CD4-positive, alpha-beta T cell treated with Interleukin-6 for 4 hours (primary cell): ENCODE measurements at regions not wholly inside any gene's neighbourhood (a gene's known extent, or its start where the extent isn't known, plus 50 kb on each side); places are given as distances from the start of the nearest gene placed in this dataset.
"Not testable (repeated sequence)": the region's sequence is repeated elsewhere in the genome, so short reads cannot be mapped to it uniquely, and the experiment has no call there.

ENCODE experiments used
- DNase-seq: peaks from one replicate; pipeline ENCODE4 v3.0.0-alpha.2; 2020; ENCODE audit warnings: mixed read lengths

DNA sequence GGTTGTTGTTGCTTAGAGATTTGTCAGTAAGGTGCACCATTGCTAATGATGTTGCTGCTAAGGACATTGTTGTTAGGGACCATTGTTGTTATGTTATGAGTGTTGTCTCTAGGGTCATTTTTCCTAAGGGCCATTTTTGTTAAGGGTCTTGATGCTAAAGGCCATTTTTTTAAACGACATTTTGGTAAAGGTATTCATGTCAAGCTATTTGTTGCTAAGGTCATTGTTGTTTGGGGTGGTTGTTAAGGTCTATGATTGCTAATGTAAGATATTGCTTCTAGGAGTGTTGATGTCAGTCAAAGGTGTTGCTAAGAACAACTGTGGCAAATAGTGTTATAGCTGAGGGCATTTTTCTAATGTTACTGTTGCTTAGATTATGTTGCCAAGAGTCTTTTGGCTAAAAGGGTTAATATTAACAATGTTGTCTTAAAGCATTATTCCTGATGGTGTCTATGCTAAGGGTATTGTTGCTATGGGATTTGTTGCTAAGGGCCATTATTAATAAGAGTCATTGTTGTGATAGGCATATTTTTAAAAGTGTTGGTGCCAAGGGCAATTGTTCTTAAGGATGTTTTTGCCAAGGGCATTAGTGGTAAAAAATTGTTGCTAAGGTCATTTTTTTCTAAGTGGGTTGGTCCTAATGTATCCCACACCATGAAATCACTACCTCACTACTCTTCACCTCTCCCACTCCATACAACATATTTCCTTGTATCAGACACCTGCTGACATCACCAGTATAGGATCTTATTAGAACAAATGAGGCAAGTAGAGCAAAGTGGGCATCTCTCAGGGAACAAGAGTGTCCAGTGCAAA is 56.2 kb downstream of the SPATA31A6 start:
- DNase-seq, result not testable (repeated sequence)

DNA sequence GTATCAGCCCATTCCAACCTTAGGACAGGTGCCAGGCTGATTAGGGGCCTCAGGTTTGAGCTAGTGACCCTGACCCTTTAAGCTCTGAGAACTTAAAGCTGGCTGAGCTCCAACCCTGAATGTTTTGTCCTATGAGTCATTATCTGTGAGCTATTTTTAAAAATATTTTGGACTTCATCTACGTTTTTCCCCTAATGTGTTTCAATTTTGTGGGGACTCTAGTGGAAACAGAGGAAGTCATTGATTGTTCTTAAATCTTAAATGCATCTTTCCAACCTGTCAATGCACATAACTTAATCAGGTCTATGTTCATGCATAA is 56.8 kb downstream of the SPATA31A6 start:
- not testable (repeated sequence) for DNase-seq

DNA sequence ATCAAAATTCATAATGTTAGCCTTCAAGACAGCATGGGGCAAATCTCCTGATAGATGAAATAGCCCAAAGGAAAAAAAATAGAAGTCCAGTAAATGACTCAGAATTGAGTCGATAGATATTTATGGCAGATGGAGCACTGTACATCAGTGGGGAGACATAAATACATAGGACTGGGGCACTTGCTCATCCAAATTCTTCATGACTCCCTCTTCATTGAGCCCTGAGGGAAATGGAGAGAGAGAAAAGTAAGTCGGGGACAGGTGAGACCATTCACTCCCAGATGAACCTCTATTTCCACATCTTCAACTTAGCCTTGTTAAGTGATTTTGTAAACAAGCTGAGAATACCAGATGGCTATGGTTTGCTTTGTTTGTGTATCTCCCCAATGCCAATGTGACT is 59.8 kb downstream of the SPATA31A6 start:
- DNase-seq, result not testable (repeated sequence)

- not testable (repeated sequence) for DNase-seq
These were observed 60.4 kb downstream of the SPATA31A6 start for GRCh38 chr9:42243822-42244221.

DNA sequence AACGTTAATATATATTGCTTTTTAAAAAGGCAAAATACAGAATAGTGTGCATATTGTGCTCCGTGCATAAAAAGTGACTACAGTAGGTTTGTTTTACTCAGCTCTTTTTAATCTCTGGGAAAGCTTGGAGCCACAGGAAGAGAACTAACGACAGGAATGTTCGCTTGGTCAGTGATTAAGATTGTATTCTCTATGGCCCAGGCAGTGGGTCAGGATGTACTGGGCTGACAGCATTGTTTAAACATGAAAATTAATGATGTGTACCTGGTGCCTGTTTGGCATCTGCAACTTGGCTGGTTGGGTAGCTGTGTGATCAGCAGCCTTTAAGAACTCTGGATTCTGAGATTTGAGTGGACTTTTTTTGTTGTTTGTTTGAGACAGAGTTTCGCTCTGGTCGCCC is 85.3 kb downstream of the SPATA31A6 start:
- DNase-seq, result not testable (repeated sequence)

DNA sequence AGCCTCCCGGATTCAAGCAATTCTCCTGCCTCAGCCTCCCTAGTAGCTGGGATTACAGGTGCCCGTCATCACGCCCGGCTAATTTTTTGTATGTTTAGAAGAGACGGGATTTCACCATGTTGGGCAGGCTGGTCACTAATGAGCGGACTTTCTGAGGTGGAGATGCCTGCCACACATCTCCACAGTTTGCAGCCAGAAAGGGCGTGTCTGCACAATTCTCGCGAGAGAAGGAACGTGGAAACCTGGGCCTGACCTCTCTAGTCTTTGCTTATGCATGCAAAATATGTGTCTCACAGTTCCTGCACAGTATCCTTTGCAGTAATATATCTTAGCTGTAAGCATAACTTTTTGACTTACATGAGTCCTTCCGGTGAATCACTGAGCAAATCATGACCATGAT is 85.7 kb downstream of the SPATA31A6 start:
- DNase-seq, result not testable (repeated sequence)

- not testable (repeated sequence) for DNase-seq
These were observed 89.7 kb downstream of the SPATA31A6 start for GRCh38 chr9:42273191-42273590.

- DNase-seq, result no peak
These were observed 91.7 kb downstream of the SPATA31A6 start for GRCh38 chr9:42275141-42275540.

- DNase-seq, result not testable (repeated sequence)
These were observed 99.2 kb downstream of the SPATA31A6 start for GRCh38 chr9:42282531-42283178.

- not testable (repeated sequence) for DNase-seq
These were observed 99.7 kb downstream of the SPATA31A6 start for GRCh38 chr9:42283179-42283543.

DNA sequence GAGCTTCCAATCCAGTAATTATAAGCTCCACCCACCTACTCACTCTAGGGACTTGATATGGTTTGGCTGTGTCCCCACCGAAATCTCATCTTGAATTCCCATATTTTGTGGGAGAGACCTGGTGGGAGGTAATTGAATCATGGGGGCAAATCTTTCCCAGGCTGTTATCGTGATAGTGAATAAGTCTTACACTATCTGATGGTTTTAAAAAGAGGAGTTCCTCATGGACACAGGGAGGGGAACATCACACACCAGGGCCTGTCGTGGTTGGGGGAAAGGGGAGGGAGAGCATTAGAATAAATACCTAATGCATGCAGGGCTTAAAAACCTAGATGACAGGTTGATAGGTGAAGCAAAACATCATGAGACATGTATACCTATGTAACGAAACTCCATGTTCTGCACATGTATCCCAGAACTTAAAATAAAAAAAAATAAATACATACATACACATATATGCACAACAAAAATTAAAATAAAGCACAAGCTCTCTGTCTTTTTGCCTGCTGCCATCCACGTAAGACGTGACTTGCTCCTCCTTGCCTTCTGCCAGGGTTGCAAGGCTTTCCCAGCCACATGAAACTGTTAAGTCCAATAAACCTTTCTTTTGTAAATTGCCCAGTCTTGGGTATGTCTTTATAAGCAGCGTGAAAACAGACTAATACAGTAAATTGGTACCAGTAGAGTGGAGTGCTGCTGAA is 102.8 kb downstream of the SPATA31A6 start:
- not testable (repeated sequence) for DNase-seq

GRCh38 chr9:42288002-42288864 is 104.8 kb downstream of the SPATA31A6 start:
- not testable (repeated sequence) for DNase-seq

GRCh38 chr9:42288865-42289229 is 105.4 kb downstream of the SPATA31A6 start:
- DNase-seq, result not testable (repeated sequence)

DNA sequence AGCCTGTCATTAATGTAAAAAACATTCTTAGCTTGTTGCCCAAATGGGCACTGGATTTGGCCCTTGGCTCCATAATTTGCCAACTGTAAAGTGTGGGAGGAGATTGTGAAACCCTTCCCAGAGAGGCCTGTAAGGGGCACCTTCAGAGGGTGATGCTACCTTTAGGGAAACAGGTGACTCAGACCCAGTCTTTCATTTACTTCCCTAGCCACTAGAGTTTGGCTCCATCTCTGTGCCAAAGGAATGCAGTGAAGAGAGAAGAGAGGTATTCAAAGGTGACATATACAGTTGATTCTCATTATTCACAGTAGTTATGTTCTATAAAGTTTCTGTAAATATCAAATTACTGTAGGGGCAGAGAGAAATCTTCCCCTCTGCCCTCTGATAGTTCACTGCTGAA is 116.7 kb downstream of the SPATA31A6 start:
- not testable (repeated sequence) for DNase-seq

GRCh38 chr9:42306625-42307024 is 123.2 kb downstream of the SPATA31A6 start:
- DNase-seq, result not testable (repeated sequence)

DNA sequence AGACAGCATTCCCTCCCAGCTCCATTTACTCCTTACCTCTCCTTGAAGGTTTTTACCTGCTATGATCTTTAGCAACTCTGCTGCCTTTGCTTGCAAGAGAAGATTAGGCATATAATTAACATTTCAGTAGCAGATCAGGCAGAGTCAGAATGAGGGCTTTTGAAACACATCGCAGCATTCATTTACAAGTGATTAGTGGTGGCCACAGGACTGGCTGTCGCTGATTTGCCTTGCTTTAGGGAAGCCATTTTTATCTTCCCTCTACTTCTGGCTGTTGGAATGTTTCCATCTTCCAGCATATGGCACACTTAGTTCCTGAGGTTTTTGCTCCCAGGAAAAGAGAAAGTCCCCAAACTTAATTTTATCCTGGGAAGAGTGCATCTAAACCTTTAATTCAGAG is 124.0 kb downstream of the SPATA31A6 start:
- not testable (repeated sequence) for DNase-seq

DNA sequence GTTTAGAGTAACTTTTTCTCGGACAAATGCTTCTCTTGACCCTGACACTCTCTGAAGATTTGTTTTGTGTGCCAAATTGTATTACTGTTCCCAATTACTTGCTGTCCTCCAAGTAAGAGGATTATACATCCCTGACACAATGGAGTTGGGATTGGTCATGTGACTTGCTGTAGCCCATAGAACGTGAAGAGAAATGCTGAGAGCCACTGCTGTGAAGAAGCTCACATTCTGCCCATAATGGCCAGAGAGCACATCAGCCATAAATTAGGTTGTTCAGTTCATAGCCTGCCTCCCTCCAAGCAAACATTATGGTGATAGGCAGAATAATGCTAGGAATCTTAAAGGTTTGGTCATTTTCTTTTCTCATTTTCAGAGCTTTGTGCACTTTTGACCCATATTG is 127.5 kb downstream of the SPATA31A6 start:
- not testable (repeated sequence) for DNase-seq

- DNase-seq, result not testable (repeated sequence)
These were observed 132.6 kb downstream of the SPATA31A6 start for GRCh38 chr9:42316026-42316425.

DNA sequence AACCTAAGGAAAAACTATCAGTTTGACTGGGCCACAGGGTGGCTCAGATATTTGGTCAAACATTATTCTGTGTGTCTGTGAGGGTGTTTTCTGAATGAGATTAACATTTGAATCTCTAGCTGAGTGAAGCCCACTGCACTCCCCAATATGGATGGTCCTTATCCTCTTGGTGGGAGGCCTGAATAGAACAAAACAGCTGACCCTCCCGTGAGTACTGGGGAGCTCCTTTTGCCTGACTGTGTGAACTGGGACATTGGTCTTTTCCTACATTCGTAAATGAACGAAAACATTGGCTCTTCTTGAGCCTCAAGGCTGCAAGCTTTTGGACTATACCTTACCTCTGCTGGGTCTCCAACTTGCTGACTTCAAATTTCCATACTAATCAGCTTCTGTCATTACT is 134.2 kb downstream of the SPATA31A6 start:
- DNase-seq, result not testable (repeated sequence)

DNA sequence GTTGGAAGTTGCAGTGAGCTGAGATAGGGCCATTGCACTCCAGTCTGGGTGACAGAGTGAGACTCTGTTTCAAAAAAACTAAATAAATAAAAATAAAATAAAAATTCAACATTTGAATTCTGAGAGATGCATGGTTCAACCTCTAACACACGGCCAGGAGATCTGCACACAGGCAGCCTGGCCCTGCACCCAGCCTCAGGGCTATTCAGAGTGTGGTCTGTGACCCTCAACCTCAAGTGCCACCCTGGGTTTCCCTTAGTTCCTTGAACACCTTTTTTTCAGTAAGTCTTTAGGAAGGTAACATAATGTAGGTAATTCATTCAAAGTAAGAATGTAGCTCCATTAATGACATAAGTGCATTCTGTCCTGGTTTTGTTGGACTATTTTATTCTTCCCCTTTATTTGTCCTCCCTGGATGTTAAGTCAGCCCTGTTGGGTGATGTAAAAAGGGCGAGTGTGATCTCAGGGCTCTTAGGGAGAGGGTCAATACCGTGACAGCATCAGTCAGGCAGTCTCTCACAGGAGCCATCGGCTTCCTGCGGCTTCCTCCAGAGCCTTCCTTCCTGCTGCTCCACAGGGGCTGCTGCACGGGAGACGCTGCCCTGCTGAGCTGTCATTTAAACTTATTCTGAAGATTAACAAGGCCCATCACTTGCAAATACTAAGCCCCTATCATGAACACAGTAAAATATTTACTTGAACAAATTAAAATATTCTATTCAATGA is 139.8 kb downstream of the SPATA31A6 start:
- not testable (repeated sequence) for DNase-seq

DNA sequence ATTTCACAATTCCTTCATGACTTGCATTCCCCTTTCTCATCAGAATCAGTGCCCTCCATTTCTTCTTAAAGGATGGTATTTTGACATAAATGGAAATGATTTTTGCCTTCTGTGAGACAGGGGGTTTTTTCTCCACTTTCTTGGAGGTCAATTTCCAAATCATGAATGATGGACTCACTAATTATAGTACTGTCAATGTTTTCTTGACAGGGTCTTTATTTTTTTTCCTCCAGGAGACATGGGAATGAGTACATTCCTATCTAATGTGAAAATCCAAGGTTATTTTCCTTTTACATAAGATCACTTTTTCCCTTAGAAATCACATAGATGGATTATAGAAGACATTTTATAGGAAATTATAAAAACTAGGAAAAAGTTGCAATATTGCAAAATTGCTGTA is 141.7 kb downstream of the SPATA31A6 start:
- not testable (repeated sequence) for DNase-seq

DNA sequence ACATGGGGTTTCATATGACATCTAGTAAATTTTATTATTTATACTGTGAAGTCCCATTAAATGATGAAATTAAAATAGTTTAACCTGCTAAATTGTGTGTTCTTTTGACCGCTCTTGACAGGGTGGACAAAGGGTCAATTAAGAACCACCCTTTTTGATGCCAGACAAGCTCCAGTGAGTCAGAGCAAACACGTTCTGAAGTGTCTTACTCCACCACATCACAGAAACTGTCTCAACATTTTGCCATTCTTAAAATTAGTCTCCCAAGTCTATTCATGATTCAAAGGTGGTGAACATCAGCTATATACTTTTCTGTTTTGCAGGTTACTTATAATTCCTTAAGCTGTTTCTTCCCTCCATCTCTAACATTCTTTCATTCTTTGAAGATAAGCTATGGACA is 142.1 kb downstream of the SPATA31A6 start:
- DNase-seq, result not testable (repeated sequence)
